Aorta (tissue), 5 donors: ENCODE measurements at regions not wholly inside any gene's neighbourhood (a gene's known extent, or its start where the extent isn't known, plus 50 kb on each side); places are given as distances from the start of the nearest gene placed in this dataset.

Experiments
- ATAC-seq: fragments of 200-7000 bp; cut with Tn5 transposase; one replicate; pipeline ENCODE4 v1.9.1; 2022; ENCODE audit warnings: moderate library complexity; ENCODE audit not compliant: low FRiP score
- DNase-seq, 2 donors: peaks; one replicate each; pipeline ENCODE4 v3.0.0-alpha.2; 2020
- H3K27ac ChIP-seq, 2 donors: one replicate each; pipeline ENCODE4 v1.5.1; 2013; ENCODE audit warnings: low read length in 2 of 2, mild to moderate bottlenecking in 2 of 2, moderate library complexity in 2 of 2, control low read depth in 1 of 2, inconsistent platforms in 1 of 2, low read depth in 1 of 2
- H3K27me3 ChIP-seq, 2 donors: one replicate each; pipeline ENCODE4 v1.6.1; 2013; ENCODE audit warnings: control low read depth in 1 of 2, low read length in 1 of 2, mild to moderate bottlenecking in 1 of 2, moderate library complexity in 1 of 2; ENCODE audit not compliant: insufficient read depth in 2 of 2, control insufficient read depth in 1 of 2
- H3K36me3 ChIP-seq, 2 donors: one replicate each; pipeline ENCODE4 v1.6.1; 2013; ENCODE audit warnings: control low read depth in 1 of 2, low read length in 1 of 2, mild to moderate bottlenecking in 1 of 2; ENCODE audit not compliant: insufficient read depth in 2 of 2, control insufficient read depth in 1 of 2
- H3K4me1 ChIP-seq, 2 donors: one replicate each; pipeline ENCODE4 v1.6.1; 2013; ENCODE audit warnings: low read length in 2 of 2, control low read depth in 1 of 2, mild to moderate bottlenecking in 1 of 2, moderate library complexity in 1 of 2; ENCODE audit not compliant: insufficient read depth in 2 of 2, control insufficient read depth in 1 of 2
- H3K4me3 ChIP-seq, 2 donors: one replicate each; pipeline ENCODE4 v1.5.1; 2013; ENCODE audit warnings: low read length in 2 of 2, control low read depth in 1 of 2, mild to moderate bottlenecking in 1 of 2
- H3K9me3 ChIP-seq: one replicate; pipeline ENCODE4 v1.6.1; 2013; ENCODE audit warnings: mild to moderate bottlenecking, low read length; ENCODE audit not compliant: control insufficient read depth
- WGBS, 2 donors: extraction: QIAGEN DNeasy Blood & Tissue Kit; methylation state at CpG; one replicate each; pipeline ENCODE4 v1.1.7; 2013; 5-methylcytosine and 5-hydroxymethylcytosine counted together
- intact Hi-C, 2 donors: fragments of 100-400 bp; cut with DNase I; formaldehyde crosslinking; loops; one replicate each; pipeline versions ENCODE4 v1.14.2 to v1.15.0; 2022
- donor health status: healthy with polysubstance abuse.
- donor health status: Bipolar disorder and iron deficiency.
- donor health status: DM: no; HTN: no; CAD: no.
- donor health status: DM: no; HTN: no; CAD: no.
- donor health status: DM: yes; HTN: yes; CAD: no.

DNA sequence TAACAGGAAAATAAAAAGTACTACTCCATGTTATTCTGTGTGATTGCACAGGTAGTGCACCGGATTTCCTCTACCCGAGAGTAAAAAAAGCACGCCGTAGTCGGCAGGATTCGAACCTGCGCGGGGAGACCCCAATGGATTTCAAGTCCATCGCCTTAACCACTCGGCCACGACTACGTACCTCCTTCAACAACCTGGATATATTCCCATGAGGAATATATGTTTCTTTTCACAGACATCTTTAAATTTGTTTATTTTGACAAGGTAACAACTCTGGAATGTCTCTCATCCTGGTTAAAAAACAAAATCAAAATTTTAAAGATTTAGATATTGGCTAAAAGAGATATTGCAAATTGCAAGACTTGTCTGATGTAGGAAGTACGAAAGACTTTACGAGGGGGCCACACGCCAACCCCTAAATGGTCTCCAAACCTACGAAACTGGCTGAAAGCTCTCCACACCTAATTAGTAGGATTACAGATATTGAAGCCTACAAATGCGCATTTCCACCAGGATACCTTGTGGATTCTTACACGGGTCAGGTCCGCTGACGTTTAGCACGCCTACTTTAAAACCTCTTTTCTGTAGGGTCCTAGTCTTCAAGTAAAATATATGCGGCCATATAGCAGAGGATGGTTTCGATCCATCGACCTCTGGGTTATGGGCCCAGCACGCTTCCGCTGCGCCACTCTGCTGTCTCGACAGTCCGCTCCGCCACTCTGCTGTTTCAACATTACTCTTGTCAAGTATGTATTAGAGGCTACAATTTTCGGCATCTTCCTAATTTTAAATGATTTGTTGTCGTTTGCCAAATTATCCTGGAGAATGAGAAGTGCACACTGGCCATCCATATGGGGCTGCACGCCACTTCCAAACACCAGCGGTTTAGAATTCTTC lies 52.2 kb upstream of the BTN3A2 start:
- ATAC-seq (peak; percentile 87), DNase-seq (peak; percentile 73 to 87)
- H3K4me3 ChIP-seq: peak overlapping the region; percentile 41 to 84
- 1% methylated on average over 34 of the region's 34 CpGs for WGBS, 2 donors
- H3K36me3 ChIP-seq: no peaks in the 10 kb centered on the region
- no peaks in the 10 kb centered on the region for H3K9me3 ChIP-seq
- H3K4me1 ChIP-seq: no peaks in the 10 kb centered on the region
- H3K27ac ChIP-seq: no peak overlapping the region
- intact Hi-C loops: loop anchor here in 1 of 2 donors (2.0 kb wide), 1 partner anchor 26 kb away; no protein-coding TSS in a partner anchor
- H3K27me3 ChIP-seq: no peaks in the 10 kb centered on the region
